GM12891 (cell line): ENCODE measurements at regions not wholly inside any gene's neighbourhood (a gene's known extent, or its start where the extent isn't known, plus 50 kb on each side); places are given as distances from the start of the nearest gene placed in this dataset.
"Not testable (repeated sequence)": the region's sequence is repeated elsewhere in the genome, so short reads cannot be mapped to it uniquely, and the experiment has no call there.

ENCODE experiments used
- POLR2A ChIP-seq: IDR thresholded peaks from 2 replicates; pipeline ENCODE4 v1.6.1; 2011; ENCODE audit warnings: low read depth, low read length, control low read depth
- POU2F2 ChIP-seq: IDR thresholded peaks from 2 replicates; pipeline ENCODE4 v1.6.1; 2011; ENCODE audit warnings: low read depth, mild to moderate bottlenecking, control low read depth, low read length, moderate library complexity

DNA sequence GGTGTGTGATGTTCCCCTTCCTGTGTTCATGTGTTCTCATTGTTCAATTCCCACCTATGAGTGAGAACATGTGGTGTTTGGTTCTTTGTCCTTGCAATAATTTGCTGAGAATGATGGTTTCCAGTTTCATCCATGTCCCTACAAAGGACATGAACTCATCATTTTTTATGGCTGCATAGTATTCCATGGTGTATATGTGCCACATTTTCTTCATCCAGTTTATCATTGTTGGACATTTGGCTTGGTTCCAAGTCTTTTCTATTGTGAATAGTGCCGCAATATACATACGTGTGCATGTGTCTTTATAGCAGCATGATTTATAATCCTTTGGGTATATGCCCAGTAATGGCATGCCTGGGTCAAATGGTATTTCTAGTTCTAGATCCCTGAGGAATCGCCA lies 197.5 kb downstream of the ESM1 start:
- TF ChIP-seq POLR2A, POU2F2: not testable (repeated sequence)
